Progenitor cell of endocrine pancreas (in vitro differentiated cells): ENCODE measurements at regions not wholly inside any gene's neighbourhood (a gene's known extent, or its start where the extent isn't known, plus 50 kb on each side); places are given as distances from the start of the nearest gene placed in this dataset.

ENCODE experiments used
- DNase-seq: peaks from one replicate; pipeline ENCODE4 v3.0.0; 2021; ENCODE audit warnings: low spot score; ENCODE audit not compliant: unreplicated experiment
- H3K27ac Mint-ChIP-seq: 2 replicates; pipeline ENCODE4 v1.8.0; 2021; ENCODE audit warnings: mild to moderate bottlenecking, moderate library complexity, mixed read lengths
- H3K27me3 Mint-ChIP-seq: 2 replicates; pipeline ENCODE4 v1.8.0; 2021; ENCODE audit warnings: mixed read lengths
- H3K36me3 Mint-ChIP-seq: 2 replicates; pipeline ENCODE4 v1.8.0; 2022; ENCODE audit warnings: mixed read lengths; ENCODE audit not compliant: insufficient read depth
- H3K4me1 Mint-ChIP-seq: 2 replicates; pipeline ENCODE4 v1.8.0; 2021; ENCODE audit warnings: low read depth, mixed read lengths
- H3K4me3 Mint-ChIP-seq: 2 replicates; pipeline ENCODE4 v1.8.0; 2021; ENCODE audit warnings: low read depth, mild to moderate bottlenecking, moderate library complexity, mixed read lengths
- H3K9me3 Mint-ChIP-seq: 2 replicates; pipeline ENCODE4 v1.8.0; 2021; ENCODE audit warnings: low read depth, mixed read lengths
- CTCF ChIP-seq: fragments of 200-600 bp; sonication (generic); IDR thresholded peaks from one replicate; pipeline ENCODE4 v1.5.0; 2021; ENCODE audit warnings: antibody characterized with exemption, mild to moderate bottlenecking; ENCODE audit not compliant: unreplicated experiment

GRCh38 chr13:86445206-86445605 lies 646.0 kb upstream of the SLITRK6 start:
- Mint-ChIP-seq H3K9me3 (no peaks in the 10 kb centered on the region), H3K27ac (no peak overlapping the region), H3K27me3 (no peaks in the 10 kb centered on the region), H3K4me3 (no peak overlapping the region), H3K4me1 (no peaks in the 10 kb centered on the region), H3K36me3 (no peaks in the 10 kb centered on the region)
- DNase-seq = no peak
- TF ChIP-seq CTCF = no peak

- no peak for DNase-seq
Measured at GRCh38 chr13:86445672-86446071, 646.5 kb upstream of the SLITRK6 start.

GRCh38 chr13:86446311-86446710 lies 647.1 kb upstream of the SLITRK6 start:
- H3K9me3 Mint-ChIP-seq = no peaks in the 10 kb centered on the region
- H3K4me3 Mint-ChIP-seq = no peak overlapping the region
- no peaks in the 10 kb centered on the region for H3K27me3 Mint-ChIP-seq
- H3K36me3 Mint-ChIP-seq = no peaks in the 10 kb centered on the region
- H3K27ac Mint-ChIP-seq = no peak overlapping the region
- no peaks in the 10 kb centered on the region for H3K4me1 Mint-ChIP-seq
- no peak for TF ChIP-seq CTCF
- DNase-seq = no peak

More at GRCh38 chr13:86445672-86446071, 646.5 kb upstream of the SLITRK6 start:
- Mint-ChIP-seq H3K9me3 (no peaks in the 10 kb centered on the region), H3K36me3 (no peaks in the 10 kb centered on the region), H3K27ac (no peak overlapping the region), H3K4me1 (no peaks in the 10 kb centered on the region), H3K4me3 (no peak overlapping the region), H3K27me3 (no peaks in the 10 kb centered on the region)
- TF ChIP-seq CTCF = no peak

DNA sequence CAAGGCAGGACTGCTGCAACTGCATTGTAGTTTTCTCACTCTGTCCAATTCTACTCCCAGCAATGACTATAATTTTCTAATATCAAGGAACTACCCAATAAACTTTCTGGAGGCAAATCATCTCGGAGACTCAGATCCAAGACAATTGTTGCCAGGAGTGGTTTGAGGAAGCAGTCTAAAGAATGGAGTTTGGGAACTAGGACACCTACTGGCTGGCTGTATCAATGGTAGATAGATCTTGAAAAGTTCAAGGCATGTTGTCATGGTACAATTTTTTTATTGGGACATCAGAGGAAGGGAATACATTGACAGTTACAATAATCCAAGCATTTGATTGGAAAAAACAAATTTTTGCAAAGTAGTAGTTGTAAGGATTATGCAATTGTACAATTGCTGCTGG lies 648.3 kb upstream of the SLITRK6 start:
- TF ChIP-seq CTCF = no peak
- H3K4me1 Mint-ChIP-seq = no peaks in the 10 kb centered on the region
- H3K9me3 Mint-ChIP-seq = no peaks in the 10 kb centered on the region
- H3K36me3 Mint-ChIP-seq = no peaks in the 10 kb centered on the region
- DNase-seq = no peak
- H3K4me3 Mint-ChIP-seq = no peak overlapping the region
- H3K27ac Mint-ChIP-seq = no peak overlapping the region
- no peaks in the 10 kb centered on the region for H3K27me3 Mint-ChIP-seq

- no peak overlapping the region for H3K27ac Mint-ChIP-seq
- H3K4me1 Mint-ChIP-seq = no peaks in the 10 kb centered on the region
- H3K4me3 Mint-ChIP-seq = no peak overlapping the region
- H3K9me3 Mint-ChIP-seq = no peaks in the 10 kb centered on the region
- no peak for TF ChIP-seq CTCF
- no peaks in the 10 kb centered on the region for H3K27me3 Mint-ChIP-seq
- DNase-seq = no peak
- no peaks in the 10 kb centered on the region for H3K36me3 Mint-ChIP-seq
Measured at GRCh38 chr13:86462011-86462410, 662.8 kb upstream of the SLITRK6 start.
